Lower lobe of right lung (tissue), 2 donors: ENCODE measurements at regions not wholly inside any gene's neighbourhood (a gene's known extent, or its start where the extent isn't known, plus 50 kb on each side); places are given as distances from the start of the nearest gene placed in this dataset.
"Not testable (repeated sequence)": the region's sequence is repeated elsewhere in the genome, so short reads cannot be mapped to it uniquely, and the experiment has no call there.

Experiments
- ATAC-seq, 2 donors: fragments of 200-7000 bp; cut with Tn5 transposase; one replicate each; pipeline ENCODE4 v1.9.1; 2020 to 2022; ENCODE audit warnings: mild to moderate bottlenecking in 2 of 2, moderate library complexity in 2 of 2
- DNase-seq: peaks from one replicate; pipeline ENCODE4 v3.0.0-alpha.2; 2020
- H3K27ac ChIP-seq: fragments of 200-600 bp; one replicate; pipeline ENCODE4 v1.8.0; 2022
- H3K27me3 ChIP-seq: fragments of 200-600 bp; one replicate; pipeline ENCODE4 v1.8.0; 2022; ENCODE audit warnings: low read depth
- H3K36me3 ChIP-seq: fragments of 200-600 bp; one replicate; pipeline ENCODE4 v1.8.0; 2022; ENCODE audit warnings: mild to moderate bottlenecking
- H3K4me1 ChIP-seq: fragments of 200-600 bp; one replicate; pipeline ENCODE4 v1.8.0; 2022
- H3K4me3 ChIP-seq: fragments of 200-600 bp; one replicate; pipeline ENCODE4 v1.8.0; 2022; ENCODE audit warnings: mild to moderate bottlenecking
- H3K9me3 ChIP-seq: fragments of 200-600 bp; one replicate; pipeline ENCODE4 v1.8.0; 2022
- intact Hi-C: fragments of 100-400 bp; cut with DNase I; formaldehyde crosslinking; loops from one replicate; pipeline ENCODE4 v1.11.0; 2022
- TF ChIP-seq, protein P1 (sequence below): fragments of 200-600 bp; IDR thresholded peaks from one replicate; pipeline ENCODE4 v1.8.0; 2022; ENCODE audit warnings: antibody characterized with exemption, mild to moderate bottlenecking
- donor health status: DM: no; HTN: yes; CAD: no; lungs with severe emphysema.

DNA sequence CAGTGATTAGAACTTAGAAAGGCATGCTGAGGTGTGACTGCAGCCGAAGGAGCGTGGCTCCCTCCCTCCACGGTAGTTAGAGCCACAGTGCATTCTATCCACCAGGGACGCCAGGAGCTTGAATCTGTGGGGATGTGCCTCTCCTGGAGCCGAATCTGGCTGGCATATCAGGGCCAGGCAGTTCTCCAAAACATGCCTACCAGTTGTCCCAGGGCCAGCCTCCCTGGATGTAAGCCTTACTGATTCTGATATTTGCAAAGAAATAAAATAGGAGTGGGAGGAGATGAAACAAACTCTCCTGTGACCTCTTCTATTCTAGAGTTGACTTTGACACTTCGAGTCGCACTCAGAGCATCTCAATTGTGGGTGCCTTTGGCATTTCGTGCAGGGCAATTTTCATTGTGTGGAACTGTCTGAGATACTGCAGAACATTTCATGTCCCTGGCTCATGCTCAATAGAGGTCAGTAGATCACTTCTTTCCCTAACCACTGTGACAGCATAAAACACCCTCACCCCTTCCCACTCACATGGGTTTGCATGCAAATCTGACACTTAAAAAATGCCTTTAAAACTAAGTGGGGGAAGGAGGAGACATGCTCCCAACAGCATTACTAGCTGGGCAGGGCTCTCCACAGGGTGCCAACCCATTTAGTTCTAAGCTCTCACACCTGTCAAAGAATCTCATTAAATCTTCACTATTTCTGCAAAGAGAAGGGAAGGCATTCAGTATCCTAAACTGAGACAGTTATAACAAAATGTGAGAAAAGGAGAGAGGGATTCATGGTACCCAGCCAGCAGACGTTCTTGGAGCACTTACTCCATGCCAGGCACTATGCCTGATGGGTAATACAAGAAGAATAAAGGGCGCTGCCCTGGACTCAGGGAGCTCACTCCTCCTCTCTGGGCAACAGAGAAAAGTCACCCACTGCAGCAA is 378.9 kb downstream of the PREX1 start:
- intact Hi-C loops = no loop called here
- peaks cover 16% of the 10 kb centered on the region for H3K9me3 ChIP-seq
- H3K4me3 ChIP-seq = no peak overlapping the region
- H3K4me1 ChIP-seq = no peaks in the 10 kb centered on the region
- TF ChIP-seq, protein P1, sequence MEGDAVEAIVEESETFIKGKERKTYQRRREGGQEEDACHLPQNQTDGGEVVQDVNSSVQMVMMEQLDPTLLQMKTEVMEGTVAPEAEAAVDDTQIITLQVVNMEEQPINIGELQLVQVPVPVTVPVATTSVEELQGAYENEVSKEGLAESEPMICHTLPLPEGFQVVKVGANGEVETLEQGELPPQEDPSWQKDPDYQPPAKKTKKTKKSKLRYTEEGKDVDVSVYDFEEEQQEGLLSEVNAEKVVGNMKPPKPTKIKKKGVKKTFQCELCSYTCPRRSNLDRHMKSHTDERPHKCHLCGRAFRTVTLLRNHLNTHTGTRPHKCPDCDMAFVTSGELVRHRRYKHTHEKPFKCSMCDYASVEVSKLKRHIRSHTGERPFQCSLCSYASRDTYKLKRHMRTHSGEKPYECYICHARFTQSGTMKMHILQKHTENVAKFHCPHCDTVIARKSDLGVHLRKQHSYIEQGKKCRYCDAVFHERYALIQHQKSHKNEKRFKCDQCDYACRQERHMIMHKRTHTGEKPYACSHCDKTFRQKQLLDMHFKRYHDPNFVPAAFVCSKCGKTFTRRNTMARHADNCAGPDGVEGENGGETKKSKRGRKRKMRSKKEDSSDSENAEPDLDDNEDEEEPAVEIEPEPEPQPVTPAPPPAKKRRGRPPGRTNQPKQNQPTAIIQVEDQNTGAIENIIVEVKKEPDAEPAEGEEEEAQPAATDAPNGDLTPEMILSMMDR = no peak
- ATAC-seq = no peak
- H3K27me3 ChIP-seq = no peaks in the 10 kb centered on the region
- no peak for DNase-seq
- H3K36me3 ChIP-seq = no peaks in the 10 kb centered on the region
- no peak overlapping the region for H3K27ac ChIP-seq

DNA sequence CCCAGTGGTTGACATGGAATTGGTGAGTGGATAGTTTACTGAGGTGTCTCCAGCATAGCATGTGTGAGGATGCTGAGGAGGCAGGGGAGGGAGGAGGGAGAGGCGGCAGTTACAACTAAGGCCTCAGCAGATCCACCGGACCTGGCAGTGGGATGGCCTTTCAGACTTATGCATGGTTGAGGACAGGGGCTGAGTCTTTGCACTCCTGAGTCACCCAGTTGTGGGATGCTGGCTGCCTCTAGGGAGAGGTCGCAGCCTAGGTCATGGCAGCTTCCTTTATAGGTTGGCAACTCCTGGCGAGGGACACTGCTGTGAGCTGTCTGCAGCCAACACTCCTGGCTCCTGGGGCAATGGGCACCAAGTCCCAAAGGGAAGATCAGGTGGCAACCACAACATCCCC is 380.3 kb downstream of the PREX1 start:
- peaks cover 23% of the 10 kb centered on the region for H3K9me3 ChIP-seq
- TF ChIP-seq, protein P1 = no peak
- H3K27ac ChIP-seq = no peak overlapping the region
- H3K27me3 ChIP-seq = no peaks in the 10 kb centered on the region
- H3K36me3 ChIP-seq = no peaks in the 10 kb centered on the region
- H3K4me1 ChIP-seq = no peaks in the 10 kb centered on the region
- DNase-seq = no peak
- no peak for ATAC-seq
- intact Hi-C loops = no loop called here
- no peak overlapping the region for H3K4me3 ChIP-seq

DNA sequence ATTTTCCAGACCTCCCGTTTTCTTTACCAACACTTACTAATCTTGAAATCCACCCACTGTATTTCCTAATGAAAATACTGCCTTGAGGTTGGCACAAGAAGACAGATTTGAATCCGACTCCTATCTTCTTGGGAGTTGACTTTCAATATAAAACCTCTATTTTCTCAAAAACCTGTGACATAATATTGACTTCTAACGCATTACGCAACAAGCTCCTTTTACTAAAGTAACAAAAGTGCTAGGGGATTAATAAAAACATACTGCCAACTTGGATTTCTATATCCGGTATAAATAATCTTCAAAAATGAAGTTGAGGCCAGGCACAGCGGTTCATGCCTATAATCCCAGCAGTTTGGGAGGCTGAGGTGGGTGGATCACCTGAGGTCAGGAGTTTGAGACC is 382.0 kb downstream of the PREX1 start:
- ATAC-seq = no peak
- H3K36me3 ChIP-seq = no peaks in the 10 kb centered on the region
- no peak overlapping the region for H3K4me3 ChIP-seq
- no peak overlapping the region for H3K27ac ChIP-seq
- no peaks in the 10 kb centered on the region for H3K27me3 ChIP-seq
- H3K4me1 ChIP-seq = no peaks in the 10 kb centered on the region
- no peak for DNase-seq
- intact Hi-C loops = no loop called here
- TF ChIP-seq, protein P1 = no peak
- peaks cover 23% of the 10 kb centered on the region for H3K9me3 ChIP-seq

DNA sequence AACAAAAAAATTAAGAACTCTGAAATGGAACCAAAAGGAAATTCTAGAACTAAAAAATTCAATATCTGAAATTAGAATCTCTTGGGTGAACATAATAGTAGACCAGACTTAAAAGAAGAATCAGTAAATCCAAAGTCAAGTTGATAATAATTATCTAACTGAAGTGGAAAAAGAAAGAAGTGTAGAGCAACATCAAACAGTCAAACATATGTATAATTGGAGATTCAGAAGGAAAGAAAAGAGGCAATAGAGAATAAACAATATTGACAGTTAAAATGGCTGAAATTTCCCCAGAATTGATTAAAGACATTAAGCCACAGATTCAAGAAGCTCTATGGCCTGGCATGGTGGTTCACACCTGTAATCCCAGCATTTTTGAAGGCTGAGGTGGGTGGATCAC is 383.6 kb downstream of the PREX1 start:
- H3K4me3 ChIP-seq = no peak overlapping the region
- H3K27ac ChIP-seq = no peak overlapping the region
- TF ChIP-seq, protein P1 = no peak
- peaks cover 4% of the 10 kb centered on the region for H3K27me3 ChIP-seq
- intact Hi-C loops = no loop called here
- H3K36me3 ChIP-seq = no peaks in the 10 kb centered on the region
- H3K9me3 ChIP-seq = peaks cover 23% of the 10 kb centered on the region
- ATAC-seq (no peak), DNase-seq (no peak)
- H3K4me1 ChIP-seq = no peaks in the 10 kb centered on the region

DNA sequence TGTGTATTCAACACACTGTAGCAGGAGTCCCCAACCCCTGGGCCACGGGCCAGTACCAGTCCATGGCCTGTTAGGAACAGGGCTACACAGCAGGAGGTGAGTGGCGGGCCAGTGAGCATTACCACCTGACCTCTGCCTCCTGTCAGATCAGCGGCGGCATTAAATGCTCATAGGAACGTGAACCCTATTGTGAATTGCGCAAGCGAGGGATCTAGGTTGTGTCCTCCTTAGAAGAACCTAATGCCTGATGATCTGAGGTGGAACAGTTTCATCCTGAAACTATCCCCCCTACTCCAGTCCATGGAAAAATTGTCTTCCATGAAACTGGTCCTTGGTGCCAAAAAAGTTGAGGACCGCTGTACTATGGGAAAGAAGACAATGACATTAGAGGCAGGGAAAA is 386.9 kb downstream of the PREX1 start:
- intact Hi-C loops = no loop called here
- Histone ChIP-seq H3K4me3 (no peak overlapping the region), H3K27ac (no peak overlapping the region), H3K36me3 (no peaks in the 10 kb centered on the region), H3K9me3 (peaks cover 23% of the 10 kb centered on the region), H3K27me3 (peaks cover 4% of the 10 kb centered on the region), H3K4me1 (no peaks in the 10 kb centered on the region)
- ATAC-seq (no peak), DNase-seq (no peak)
- TF ChIP-seq, protein P1 = no peak

DNA sequence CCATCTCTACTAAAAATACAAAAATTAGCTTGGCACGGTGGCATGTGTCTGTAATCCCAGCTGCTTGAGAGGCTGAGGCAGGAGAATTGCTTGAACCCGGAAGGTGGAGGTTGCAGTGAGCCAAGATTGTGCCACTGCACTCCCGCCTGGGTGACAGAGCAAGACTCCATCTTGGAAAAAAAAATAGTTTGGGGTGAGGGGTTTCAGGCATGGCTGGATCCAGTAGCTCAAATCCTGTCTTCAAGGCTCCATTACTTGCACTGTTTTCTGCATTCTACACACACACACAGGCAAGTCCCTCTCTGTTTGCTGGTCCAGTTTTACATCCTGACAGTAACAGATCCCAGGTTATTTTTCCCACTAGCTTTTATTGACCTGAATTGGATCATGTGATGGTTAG is 387.5 kb downstream of the PREX1 start:
- ATAC-seq, intact Hi-C loops, H3K4me3 ChIP-seq, H3K27me3 ChIP-seq, H3K36me3 ChIP-seq, H3K4me1 ChIP-seq, DNase-seq, H3K27ac ChIP-seq: not testable (repeated sequence)
- H3K9me3 ChIP-seq = peaks cover 20% of the 10 kb centered on the region
